Psoas muscle (tissue), 7 donors: ENCODE measurements at regions not wholly inside any gene's neighbourhood (a gene's known extent, or its start where the extent isn't known, plus 50 kb on each side); places are given as distances from the start of the nearest gene placed in this dataset.
"Not testable (repeated sequence)": the region's sequence is repeated elsewhere in the genome, so short reads cannot be mapped to it uniquely, and the experiment has no call there.

Experiments
- ATAC-seq, 4 donors: fragments of 200-7000 bp; cut with Tn5 transposase; one replicate each; pipeline ENCODE4 v1.9.1; 2020; ENCODE audit warnings: moderate library complexity in 3 of 4, mild to moderate bottlenecking in 2 of 4
- DNase-seq, 2 donors: peaks; one replicate each; pipeline ENCODE4 v3.0.0-alpha.2; 2020
- H3K27ac ChIP-seq: fragments of 200-600 bp; one replicate; pipeline ENCODE4 v1.8.0; 2022
- H3K27me3 ChIP-seq, 3 donors: fragments of 200-600 bp in 1 of 3; one replicate each; pipeline versions ENCODE4 v1.6.1 to v1.8.0; 2013 to 2022; ENCODE audit warnings: low read length in 2 of 3, mild to moderate bottlenecking in 2 of 3, moderate library complexity in 1 of 3; ENCODE audit not compliant: insufficient read depth in 3 of 3
- H3K36me3 ChIP-seq, 2 donors: fragments of 200-600 bp in 1 of 2; one replicate each; pipeline versions ENCODE4 v1.6.1 to v1.8.0; 2013 to 2022; ENCODE audit warnings: low read depth in 1 of 2, mild to moderate bottlenecking in 1 of 2, moderate library complexity in 1 of 2; ENCODE audit not compliant: insufficient read depth in 1 of 2
- H3K4me1 ChIP-seq: fragments of 200-600 bp; one replicate; pipeline ENCODE4 v1.8.0; 2022
- H3K4me3 ChIP-seq: fragments of 200-600 bp; one replicate; pipeline ENCODE4 v1.8.0; 2022; ENCODE audit warnings: mild to moderate bottlenecking
- H3K9me3 ChIP-seq: fragments of 200-600 bp; one replicate; pipeline ENCODE4 v1.8.0; 2022
- CTCF ChIP-seq: fragments of 200-600 bp; IDR thresholded peaks from one replicate; pipeline ENCODE4 v1.8.0; 2022; ENCODE audit warnings: antibody characterized with exemption
- WGBS, 3 donors: extraction: QIAGEN DNeasy Blood & Tissue Kit; methylation state at CpG; one replicate each; pipeline versions ENCODE4 v1.1.6 to v1.1.7; 2013; 5-methylcytosine and 5-hydroxymethylcytosine counted together
- intact Hi-C, 2 donors: fragments of 100-400 bp; cut with DNase I; formaldehyde crosslinking; loops; one replicate each; pipeline versions ENCODE4 v1.11.0 to v1.14.2; 2022
- donor health status: healthy with polysubstance abuse.
- donor health status: DM: no; HTN: no; CAD: no; lungs with moderate emphysema.
- donor health status: Bipolar disorder and iron deficiency.
- donor health status: healthy.
- donor health status: DM: yes; HTN: yes; CAD: no.
- donor health status: DM: no; HTN: no; CAD: no.
- donor health status: DM: yes; HTN: yes; CAD: no.

GRCh38 chr14:86334355-86334754 lies 804.4 kb downstream of the FLRT2 start:
- Histone ChIP-seq H3K9me3 (no peaks in the 10 kb centered on the region), H3K27ac (no peak overlapping the region), H3K36me3 (no peaks in the 10 kb centered on the region), H3K4me3 (no peak overlapping the region), H3K4me1 (no peaks in the 10 kb centered on the region), H3K27me3 (no peaks in the 10 kb centered on the region)
- ATAC-seq, result no peak
- WGBS, 3 donors, result 71 to 88% (median 76%) methylated on average over 3 of the region's 3 CpGs
- no peak for TF ChIP-seq CTCF
- DNase-seq, result no peak
- intact Hi-C loops, result no loop called here

GRCh38 chr14:86333493-86333892 lies 803.5 kb downstream of the FLRT2 start:
- ATAC-seq, result no peak
- no peak for TF ChIP-seq CTCF

GRCh38 chr14:86331341-86331740 lies 801.4 kb downstream of the FLRT2 start:
- H3K9me3 ChIP-seq, result no peaks in the 10 kb centered on the region
- no peaks in the 10 kb centered on the region for H3K4me1 ChIP-seq
- ATAC-seq (no peak), DNase-seq (no peak)
- intact Hi-C loops, result no loop called here
- H3K27ac ChIP-seq, result no peak overlapping the region
- no peaks in the 10 kb centered on the region for H3K27me3 ChIP-seq
- H3K4me3 ChIP-seq, result no peak overlapping the region
- TF ChIP-seq CTCF, result no peak
- H3K36me3 ChIP-seq, result no peaks in the 10 kb centered on the region
- 62 to 72% (median 70%) methylated on average over 3 of the region's 3 CpGs for WGBS, 3 donors

More at GRCh38 chr14:86333493-86333892, 803.5 kb downstream of the FLRT2 start:
- no peaks in the 10 kb centered on the region for H3K27me3 ChIP-seq
- H3K4me3 ChIP-seq, result no peak overlapping the region
- 67 to 74% (median 74%) methylated on average over 1 of the region's 1 CpG for WGBS, 3 donors
- intact Hi-C loops, result no loop called here
- no peak for DNase-seq
- H3K27ac ChIP-seq, result no peak overlapping the region
- no peaks in the 10 kb centered on the region for H3K9me3 ChIP-seq
- H3K36me3 ChIP-seq, result no peaks in the 10 kb centered on the region
- no peaks in the 10 kb centered on the region for H3K4me1 ChIP-seq

- no peaks in the 10 kb centered on the region for H3K4me1 ChIP-seq
- intact Hi-C loops, result no loop called here
- no peak for TF ChIP-seq CTCF
These were observed 791.2 kb downstream of the FLRT2 start for GRCh38 chr14:86321151-86321550.

GRCh38 chr14:86312154-86312665 lies 782.3 kb downstream of the FLRT2 start:
- H3K27me3 ChIP-seq, DNase-seq, H3K27ac ChIP-seq, ATAC-seq, H3K36me3 ChIP-seq, intact Hi-C loops, H3K4me3 ChIP-seq, H3K4me1 ChIP-seq, H3K9me3 ChIP-seq: not testable (repeated sequence)
- 94 to 95% (median 95%) methylated on average over 19 of the region's 19 CpGs for WGBS, 3 donors

More at GRCh38 chr14:86321151-86321550, 791.2 kb downstream of the FLRT2 start:
- 18 to 25% (median 20%) methylated on average over 3 of the region's 3 CpGs for WGBS, 3 donors
- H3K27me3 ChIP-seq, result no peaks in the 10 kb centered on the region
- ATAC-seq (no peak), DNase-seq (no peak)
- no peaks in the 10 kb centered on the region for H3K36me3 ChIP-seq
- no peaks in the 10 kb centered on the region for H3K9me3 ChIP-seq
- H3K27ac ChIP-seq, result no peak overlapping the region
- H3K4me3 ChIP-seq, result no peak overlapping the region
